ENCODE measurements at regions not wholly inside any gene's neighbourhood (a gene's known extent, or its start where the extent isn't known, plus 50 kb on each side); places are given as distances from the start of the nearest gene placed in this dataset.
"Not testable (repeated sequence)": the region's sequence is repeated elsewhere in the genome, so short reads cannot be mapped to it uniquely, and the experiment has no call there.

DNA sequence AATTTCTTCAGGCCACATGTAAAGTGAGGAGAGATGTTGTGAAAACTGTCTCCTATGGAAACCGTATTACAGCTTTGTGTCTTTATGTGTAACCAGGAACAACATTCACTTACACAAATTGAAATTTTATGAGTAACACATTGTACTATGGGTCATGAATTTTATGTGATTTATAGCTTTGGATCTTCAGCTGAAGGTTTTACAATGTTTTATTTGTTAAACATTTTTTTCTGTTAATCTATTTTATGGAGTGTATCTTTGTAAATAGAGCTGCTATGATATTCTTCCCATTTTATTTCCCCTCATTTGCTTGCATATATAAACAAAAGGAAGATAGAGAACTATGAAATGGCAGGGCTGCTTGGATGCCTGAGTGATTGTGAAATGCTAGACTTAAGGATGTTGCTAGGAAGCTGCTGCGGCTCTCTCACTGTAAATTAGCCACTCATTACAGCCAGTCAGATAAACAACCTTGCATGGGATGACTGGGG lies 104.5 kb upstream of the PCLO start:
- H3K79me2 ChIP-seq (ENCODE audit: control insufficient read depth, insufficient read depth, low read length) = no peaks in the 10 kb centered on the region
- TF ChIP-seq, protein P1, sequence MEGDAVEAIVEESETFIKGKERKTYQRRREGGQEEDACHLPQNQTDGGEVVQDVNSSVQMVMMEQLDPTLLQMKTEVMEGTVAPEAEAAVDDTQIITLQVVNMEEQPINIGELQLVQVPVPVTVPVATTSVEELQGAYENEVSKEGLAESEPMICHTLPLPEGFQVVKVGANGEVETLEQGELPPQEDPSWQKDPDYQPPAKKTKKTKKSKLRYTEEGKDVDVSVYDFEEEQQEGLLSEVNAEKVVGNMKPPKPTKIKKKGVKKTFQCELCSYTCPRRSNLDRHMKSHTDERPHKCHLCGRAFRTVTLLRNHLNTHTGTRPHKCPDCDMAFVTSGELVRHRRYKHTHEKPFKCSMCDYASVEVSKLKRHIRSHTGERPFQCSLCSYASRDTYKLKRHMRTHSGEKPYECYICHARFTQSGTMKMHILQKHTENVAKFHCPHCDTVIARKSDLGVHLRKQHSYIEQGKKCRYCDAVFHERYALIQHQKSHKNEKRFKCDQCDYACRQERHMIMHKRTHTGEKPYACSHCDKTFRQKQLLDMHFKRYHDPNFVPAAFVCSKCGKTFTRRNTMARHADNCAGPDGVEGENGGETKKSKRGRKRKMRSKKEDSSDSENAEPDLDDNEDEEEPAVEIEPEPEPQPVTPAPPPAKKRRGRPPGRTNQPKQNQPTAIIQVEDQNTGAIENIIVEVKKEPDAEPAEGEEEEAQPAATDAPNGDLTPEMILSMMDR (IDR thresholded peaks at IDR 0.05; ENCODE audit: extremely low read depth in 1 of 2, insufficient read depth in 1 of 2, low read depth in 1 of 2, low read length in 2 of 2) = no peak
- TF ChIP-seq GATA2 (IDR thresholded peaks at IDR 0.05; ENCODE audit: insufficient read depth, insufficient read length, low read depth, low read length) (no peak), EZH2 (IDR thresholded peaks at IDR 0.05; ENCODE audit: borderline replicate concordance, low read depth, low read length, severe bottlenecking) (no peak), POLR2AphosphoS5 (IDR thresholded peaks at IDR 0.05; ENCODE audit: insufficient read depth, low read depth, low read length) (no peak), POLR2A (IDR thresholded peaks at IDR 0.05; ENCODE audit: low read depth, low read length) (no peak), JUN (IDR thresholded peaks at IDR 0.05; ENCODE audit: borderline replicate concordance, insufficient read depth, insufficient read length, low read depth) (no peak), MYC (IDR thresholded peaks at IDR 0.05; ENCODE audit: low read depth, low read length) (no peak), FOS (IDR thresholded peaks at IDR 0.05; ENCODE audit: borderline replicate concordance, insufficient read depth, low read length) (no peak)
- TF ChIP-seq, protein P2, sequence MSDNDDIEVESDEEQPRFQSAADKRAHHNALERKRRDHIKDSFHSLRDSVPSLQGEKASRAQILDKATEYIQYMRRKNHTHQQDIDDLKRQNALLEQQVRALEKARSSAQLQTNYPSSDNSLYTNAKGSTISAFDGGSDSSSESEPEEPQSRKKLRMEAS (IDR thresholded peaks at IDR 0.05; ENCODE audit: insufficient read depth, insufficient read length) = no peak
- FAIRE-seq (no peak), DNase-seq (ENCODE audit: low read depth, low spot score) (no peak)
- H3K9ac ChIP-seq (replicated peaks; ENCODE audit: extremely low read depth, insufficient read depth, low read length) = no peak overlapping the region
- no peaks in the 10 kb centered on the region for H3K9me1 ChIP-seq (replicated peaks; ENCODE audit: control insufficient read depth, extremely low read depth, insufficient read depth, low read length)
- H2AFZ ChIP-seq (ENCODE audit: low read depth, low read length) = no peak overlapping the region
- ChIA-PET POLR2A (no interaction called here), CTCF (interaction anchor here (0.9 to 2.1 kb wide), 5 partner anchors 9 to 456 kb away, joined by 3 to 10 read pairs (median 4); no protein-coding TSS in a partner anchor)
- BruUV-seq (replicated peaks) = no TSS peak
- intact Hi-C loops (cut with micrococcal nuclease) = no loop called here
- no peaks in the 10 kb centered on the region for H3K9me3 ChIP-seq (replicated peaks; ENCODE audit: control insufficient read depth, insufficient read depth, low read length)
- H4K20me1 ChIP-seq (replicated peaks; ENCODE audit: control insufficient read depth, extremely low read depth, insufficient read depth, low read length) = no peaks in the 10 kb centered on the region
- H3K36me3 ChIP-seq (ENCODE audit: control insufficient read depth in 2 of 2, extremely low read depth in 1 of 2, insufficient read depth in 2 of 2, low read length in 2 of 2) = no peaks in the 10 kb centered on the region
- no peaks in the 10 kb centered on the region for H3K27me3 ChIP-seq (ENCODE audit: control insufficient read depth in 2 of 2, insufficient read depth in 2 of 2, low read length in 2 of 2)
- H3K27ac ChIP-seq (ENCODE audit: insufficient read depth, low read depth, low read length) = no peak overlapping the region
- H3K4me1 ChIP-seq (ENCODE audit: control insufficient read depth, extremely low read depth, insufficient read depth, low read length) = no peaks in the 10 kb centered on the region
- H3K4me2 ChIP-seq (ENCODE audit: insufficient read depth, low read length) = no peak overlapping the region
- no peak overlapping the region for H3K4me3 ChIP-seq (replicated peaks in 1 of 3; ENCODE audit: insufficient read depth in 1 of 3, low read depth in 1 of 3, low read length in 3 of 3)
- dilution Hi-C loops (cut with MboI; ENCODE audit: extremely low pct_ligation_motif_present, low sequenced_read_pairs) = no loop called here

DNA sequence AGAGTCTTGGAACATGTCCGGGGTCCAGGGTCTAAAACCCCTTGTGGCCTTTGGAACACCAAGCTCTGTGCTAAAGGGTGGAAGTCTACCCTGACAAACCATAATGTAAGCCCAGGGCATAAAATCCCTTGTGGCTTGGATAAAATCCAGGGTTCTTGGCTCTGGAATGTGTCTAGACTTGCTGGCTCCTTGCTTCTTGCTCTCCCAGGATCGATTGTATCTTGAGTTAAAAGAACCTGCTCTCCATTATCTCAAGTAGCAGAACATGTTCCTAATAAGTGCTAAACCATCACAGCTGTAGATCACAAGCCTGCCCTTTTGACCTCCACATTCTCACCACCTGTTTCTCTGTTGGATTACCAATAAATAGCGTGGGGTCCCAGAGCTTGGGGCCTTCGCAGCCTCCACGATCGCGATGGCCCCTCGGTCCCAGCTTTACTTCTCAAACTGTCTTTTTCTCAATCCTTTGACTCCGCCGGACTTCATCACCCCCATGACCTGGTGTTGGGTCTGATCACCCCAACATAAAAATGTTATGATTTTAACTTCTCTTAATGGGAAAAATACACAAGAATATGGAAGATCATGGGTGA lies 100.9 kb upstream of the PCLO start:
- H3K9me1 ChIP-seq (replicated peaks; ENCODE audit: control insufficient read depth, extremely low read depth, insufficient read depth, low read length); H3K36me3 ChIP-seq (ENCODE audit: control insufficient read depth in 2 of 2, extremely low read depth in 1 of 2, insufficient read depth in 2 of 2, low read length in 2 of 2); H3K9me3 ChIP-seq (replicated peaks; ENCODE audit: control insufficient read depth, insufficient read depth, low read length); H3K4me3 ChIP-seq (replicated peaks in 1 of 3; ENCODE audit: insufficient read depth in 1 of 3, low read depth in 1 of 3, low read length in 3 of 3); DNase-seq (ENCODE audit: low read depth, low spot score); H3K79me2 ChIP-seq (ENCODE audit: control insufficient read depth, insufficient read depth, low read length); dilution Hi-C loops (cut with MboI; ENCODE audit: extremely low pct_ligation_motif_present, low sequenced_read_pairs); FAIRE-seq; H3K4me1 ChIP-seq (ENCODE audit: control insufficient read depth, extremely low read depth, insufficient read depth, low read length); intact Hi-C loops (cut with micrococcal nuclease); H3K9ac ChIP-seq (replicated peaks; ENCODE audit: extremely low read depth, insufficient read depth, low read length); H3K27me3 ChIP-seq (ENCODE audit: control insufficient read depth in 2 of 2, insufficient read depth in 2 of 2, low read length in 2 of 2); CTCF ChIA-PET; BruUV-seq (replicated peaks); POLR2A ChIA-PET; H2AFZ ChIP-seq (ENCODE audit: low read depth, low read length); H3K4me2 ChIP-seq (ENCODE audit: insufficient read depth, low read length); H3K27ac ChIP-seq (ENCODE audit: insufficient read depth, low read depth, low read length); H4K20me1 ChIP-seq (replicated peaks; ENCODE audit: control insufficient read depth, extremely low read depth, insufficient read depth, low read length): not testable (repeated sequence)
